Lower leg skin (tissue), 4 donors: ENCODE measurements at regions not wholly inside any gene's neighbourhood (a gene's known extent, or its start where the extent isn't known, plus 50 kb on each side); places are given as distances from the start of the nearest gene placed in this dataset.

Experiments
- DNase-seq, 2 donors: peaks; one replicate each; pipeline ENCODE4 v3.0.0-alpha.2; 2019; ENCODE audit warnings: low spot score in 2 of 2
- H3K4me3 ChIP-seq: fragments of 200-600 bp; sonication (generic); 2 replicates; pipeline ENCODE4 v1.5.1; 2017; ENCODE audit warnings: mild to moderate bottlenecking, low read depth; ENCODE audit not compliant: poor library complexity, severe bottlenecking
- CTCF ChIP-seq, 3 donors: fragments of 450-650 bp; IDR thresholded peaks; one replicate each; pipeline ENCODE4 v1.5.1; 2016; ENCODE audit warnings: antibody characterized with exemption in 3 of 3, mild to moderate bottlenecking in 3 of 3, moderate library complexity in 2 of 3
- POLR2A ChIP-seq, 2 donors: fragments of 450-650 bp; IDR thresholded peaks; one replicate each; pipeline ENCODE4 v1.6.1; 2016 to 2017; ENCODE audit warnings: antibody characterized with exemption in 2 of 2, mild to moderate bottlenecking in 1 of 2, moderate library complexity in 1 of 2
- WGBS, 2 donors: methylation state at CpG; one replicate each; pipeline ENCODE4 v1.1.5; 2018; 5-methylcytosine and 5-hydroxymethylcytosine counted together
- intact Hi-C: fragments of 100-400 bp; cut with DNase I; formaldehyde crosslinking; loops from one replicate; pipeline ENCODE4 v1.15.0; 2023; ENCODE audit warnings: low total_unique reads

DNA sequence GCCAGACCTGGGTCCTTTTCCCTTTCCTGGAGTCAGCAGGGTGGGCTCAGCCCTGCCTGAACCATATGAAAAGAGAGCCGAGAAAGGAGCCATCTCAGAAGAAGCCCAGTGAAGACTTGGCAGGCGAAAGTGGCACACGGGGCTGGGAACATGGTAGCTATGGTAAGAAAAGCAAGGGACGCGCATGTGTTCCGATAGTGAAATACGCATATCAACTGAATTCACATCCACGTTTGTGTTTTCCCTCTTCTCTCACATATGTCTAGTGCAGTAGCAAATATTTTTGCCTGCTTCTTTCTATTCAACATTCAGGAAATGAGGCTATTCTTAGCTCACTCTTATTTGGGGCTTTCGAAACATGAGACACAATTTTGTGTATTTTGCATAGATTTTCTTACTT lies 54.1 kb upstream of the PEG3 start:
- DNase-seq: no peak
- intact Hi-C loops: no loop called here
- 74 to 79% methylated on average over 9 of the region's 9 CpGs for WGBS, 2 donors
- TF ChIP-seq POLR2A (IDR thresholded peaks at IDR 0.05): no peak
- TF ChIP-seq CTCF (IDR thresholded peaks at IDR 0.05): no peak
- no peak overlapping the region for H3K4me3 ChIP-seq

GRCh38 chr19:56896095-56896494 lies 55.6 kb upstream of the PEG3 start:
- intact Hi-C loops: no loop called here
- no peak overlapping the region for H3K4me3 ChIP-seq
- no peak for DNase-seq
- WGBS, 2 donors: 53% methylated on average over 3 of the region's 3 CpGs
- TF ChIP-seq POLR2A (IDR thresholded peaks at IDR 0.05): no peak
- TF ChIP-seq CTCF (IDR thresholded peaks at IDR 0.05): no peak

- intact Hi-C loops: no loop called here
- H3K4me3 ChIP-seq: no peak overlapping the region
- 90 to 92% methylated on average over 6 of the region's 6 CpGs for WGBS, 2 donors
- TF ChIP-seq POLR2A (IDR thresholded peaks at IDR 0.05) (no peak), CTCF (IDR thresholded peaks at IDR 0.05) (no peak)
- DNase-seq: no peak
Measured at GRCh38 chr19:56899943-56900342, 59.4 kb upstream of the PEG3 start.

DNA sequence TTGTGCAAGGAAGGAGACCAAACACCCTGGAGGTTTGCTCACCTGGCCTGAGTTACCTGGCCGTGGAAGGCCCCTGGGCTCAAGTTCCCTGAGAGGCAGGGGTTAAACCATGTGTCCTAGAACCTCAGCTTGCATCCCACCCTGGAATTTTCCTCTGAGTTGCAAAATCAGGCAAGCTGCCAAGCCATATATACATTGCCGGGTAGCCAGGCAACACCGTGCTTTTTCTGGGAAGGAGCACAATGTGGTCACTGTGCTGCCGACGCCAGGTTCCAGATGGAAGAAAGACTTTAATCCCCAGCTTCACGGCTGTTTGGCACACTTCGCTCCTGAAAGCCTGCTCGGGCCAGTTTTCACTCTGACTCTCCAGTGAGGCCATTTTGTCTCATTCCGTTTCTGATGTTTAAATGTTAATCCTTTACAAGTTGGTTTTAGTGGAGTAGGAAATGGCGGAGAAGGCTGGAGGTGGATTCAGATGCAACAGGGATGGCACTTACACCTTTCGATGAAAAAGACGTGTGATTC lies 60.1 kb upstream of the PEG3 start:
- intact Hi-C loops: no loop called here
- TF ChIP-seq POLR2A (IDR thresholded peaks at IDR 0.05) (no peak), CTCF (IDR thresholded peaks at IDR 0.05) (no peak)
- H3K4me3 ChIP-seq: no peak overlapping the region
- DNase-seq: no peak
- 45 to 47% methylated on average over 12 of the region's 12 CpGs for WGBS, 2 donors

GRCh38 chr19:56905631-56906150 lies 65.2 kb upstream of the PEG3 start:
- intact Hi-C loops: no loop called here
- DNase-seq: no peak
- H3K4me3 ChIP-seq: no peak overlapping the region
- TF ChIP-seq POLR2A (IDR thresholded peaks at IDR 0.05) (no peak), CTCF (IDR thresholded peaks at IDR 0.05) (no peak)
- 26 to 38% methylated on average over 6 of the region's 6 CpGs for WGBS, 2 donors
